ENCODE measurements at regions not wholly inside any gene's neighbourhood (a gene's known extent, or its start where the extent isn't known, plus 50 kb on each side); places are given as distances from the start of the nearest gene placed in this dataset.
"Not testable (repeated sequence)": the region's sequence is repeated elsewhere in the genome, so short reads cannot be mapped to it uniquely, and the experiment has no call there.

DNA sequence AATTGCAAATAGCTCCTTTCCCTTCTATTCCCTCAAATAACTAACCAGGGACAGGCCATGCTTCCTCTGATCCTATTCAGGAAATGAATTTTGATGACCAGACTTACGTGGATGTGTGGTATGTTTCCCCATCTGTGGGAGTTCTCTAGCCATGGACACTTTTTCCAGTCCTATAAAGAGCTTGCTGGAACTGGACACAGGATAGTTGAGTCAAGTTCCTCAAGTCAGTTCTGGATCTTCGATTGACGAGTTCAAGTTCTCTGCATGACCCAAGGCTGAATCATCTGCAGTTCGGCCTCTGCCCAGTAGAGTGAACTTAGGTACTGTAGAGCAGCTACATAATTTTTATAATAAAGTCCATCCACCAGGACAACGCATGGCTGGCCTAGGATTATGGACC, 52.7 kb upstream of the CCND1 start:
- Mint-ChIP-seq H3K27me3 (ENCODE audit: insufficient read depth, low read depth, poor library complexity) (peaks cover 2% of the 10 kb centered on the region), H3K27ac (no peak overlapping the region), H3K4me1 (no peaks in the 10 kb centered on the region), H3K36me3 (ENCODE audit: low read depth) (no peaks in the 10 kb centered on the region), H3K9me3 (no peaks in the 10 kb centered on the region; the same call in 2 of the 3 replicates), H3K4me3 (no peak overlapping the region)
- no peaks in the 10 kb centered on the region for H4K20me1 ChIP-seq (replicated peaks; ENCODE audit: insufficient read depth)
- no peaks in the 10 kb centered on the region for H3K36me3 ChIP-seq (ENCODE audit: insufficient read depth)
- H3K4me1 ChIP-seq (ENCODE audit: insufficient read depth), result no peaks in the 10 kb centered on the region
- ATAC-seq, result peak; percentile 34; the same call in 1 of the 3 replicates
- no peaks in the 10 kb centered on the region for H3K27me3 ChIP-seq (ENCODE audit: insufficient read depth)
- DNase-seq (ENCODE audit: low spot score), result peak; percentile 25
- no peak overlapping the region for H2AFZ ChIP-seq
- no peaks in the 10 kb centered on the region for H3F3A ChIP-seq (replicated peaks; ENCODE audit: low read depth)
- no peak overlapping the region for H3K27ac ChIP-seq (ENCODE audit: low read depth)
- no peaks in the 10 kb centered on the region for H3K9me2 ChIP-seq (ENCODE audit: insufficient read depth)
- TF ChIP-seq JUNB (IDR thresholded peaks at IDR 0.05; ENCODE audit: unreplicated experiment) (no peak), ZNF114 (CRISPR knock-in tag; IDR thresholded peaks at IDR 0.05) (no peak), ZNF462 (CRISPR knock-in tag; IDR thresholded peaks at IDR 0.05) (no peak), POLR2AphosphoS5 (IDR thresholded peaks at IDR 0.05; ENCODE audit: low read depth) (no peak), ZNF331 (CRISPR knock-in tag; IDR thresholded peaks at IDR 0.05; ENCODE audit: low read depth) (no peak), NANOG (IDR thresholded peaks at IDR 0.05; ENCODE audit: borderline replicate concordance) (no peak), CREB1 (CRISPR knock-in tag; IDR thresholded peaks at IDR 0.05; ENCODE audit: low read depth) (no peak), STAT1 (IDR thresholded peaks at IDR 0.05; ENCODE audit: unreplicated experiment) (no peak), CTCF (conservative IDR thresholded peaks at IDR 0.05; ENCODE audit: low read depth in 2 of 2) (no peak; a peak in 1 of 4 replicates)
- TF ChIP-seq, protein P1, sequence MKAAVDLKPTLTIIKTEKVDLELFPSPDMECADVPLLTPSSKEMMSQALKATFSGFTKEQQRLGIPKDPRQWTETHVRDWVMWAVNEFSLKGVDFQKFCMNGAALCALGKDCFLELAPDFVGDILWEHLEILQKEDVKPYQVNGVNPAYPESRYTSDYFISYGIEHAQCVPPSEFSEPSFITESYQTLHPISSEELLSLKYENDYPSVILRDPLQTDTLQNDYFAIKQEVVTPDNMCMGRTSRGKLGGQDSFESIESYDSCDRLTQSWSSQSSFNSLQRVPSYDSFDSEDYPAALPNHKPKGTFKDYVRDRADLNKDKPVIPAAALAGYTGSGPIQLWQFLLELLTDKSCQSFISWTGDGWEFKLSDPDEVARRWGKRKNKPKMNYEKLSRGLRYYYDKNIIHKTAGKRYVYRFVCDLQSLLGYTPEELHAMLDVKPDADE (IDR thresholded peaks at IDR 0.05), result no peak
- H3K79me2 ChIP-seq (replicated peaks; ENCODE audit: insufficient read depth), result no peaks in the 10 kb centered on the region
- H3K4me3 ChIP-seq, result no peak overlapping the region
- H3K4me2 ChIP-seq, result no peak overlapping the region

GRCh38 chr11:69590088-69590487, 50.9 kb upstream of the CCND1 start:
- H3K4me1 Mint-ChIP-seq; H4K20me1 ChIP-seq (replicated peaks; ENCODE audit: insufficient read depth); H3K27me3 ChIP-seq (ENCODE audit: insufficient read depth); DNase-seq (ENCODE audit: low spot score); H3K4me2 ChIP-seq; H3K27ac Mint-ChIP-seq; H3K36me3 ChIP-seq (ENCODE audit: insufficient read depth); H3K9me2 ChIP-seq (ENCODE audit: insufficient read depth); H3K27ac ChIP-seq (ENCODE audit: low read depth); H3K79me2 ChIP-seq (replicated peaks; ENCODE audit: insufficient read depth); H3K4me3 Mint-ChIP-seq; H3K27me3 Mint-ChIP-seq (ENCODE audit: insufficient read depth, low read depth, poor library complexity); H2AFZ ChIP-seq; H3K4me3 ChIP-seq; H3F3A ChIP-seq (replicated peaks; ENCODE audit: low read depth); H3K36me3 Mint-ChIP-seq (ENCODE audit: low read depth); H3K4me1 ChIP-seq (ENCODE audit: insufficient read depth); ATAC-seq; H3K9me3 Mint-ChIP-seq: not testable (repeated sequence)
